ENCODE measurements at regions not wholly inside any gene's neighbourhood (a gene's known extent, or its start where the extent isn't known, plus 50 kb on each side); places are given as distances from the start of the nearest gene placed in this dataset.

DNA sequence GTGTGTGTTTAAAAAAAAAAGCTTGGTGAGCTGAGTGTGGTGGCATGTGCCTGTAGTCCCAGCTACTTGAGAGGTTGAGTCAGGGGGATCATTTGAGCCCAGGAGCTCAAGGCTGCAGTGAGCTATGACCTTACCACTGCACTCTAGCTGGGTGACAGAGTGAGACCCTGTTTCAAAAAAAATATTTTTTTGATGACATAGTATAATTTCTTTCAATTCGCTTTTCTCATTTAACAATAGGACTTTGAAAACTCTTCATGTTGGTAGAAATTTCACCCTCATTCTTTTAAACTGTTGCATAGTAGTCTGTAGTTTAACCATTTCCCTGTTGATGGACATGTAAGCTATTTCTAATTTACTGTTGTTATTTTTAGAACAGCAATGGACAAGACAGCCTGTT lies 55.7 kb upstream of the EXOC6 start:
- DNase-seq = no peak

All from CD4-positive, alpha-beta T cell treated with Interleukin-4 for 4 hours (primary cell).